GM12878 (cell line): ENCODE measurements at regions not wholly inside any gene's neighbourhood (a gene's known extent, or its start where the extent isn't known, plus 50 kb on each side); places are given as distances from the start of the nearest gene placed in this dataset.

Experiments used
- CEBPB ChIP-seq, 2 experiments: fragments of 150-350 bp in 1 of 2; IDR thresholded peaks; 2 replicates each; pipeline ENCODE4 v1.6.1; 2012 to 2014; ENCODE audit warnings: low read depth in 2 of 2, low read length in 2 of 2, borderline replicate concordance in 1 of 2, inconsistent platforms in 1 of 2
- EZH2 ChIP-seq: IDR thresholded peaks from 2 replicates; pipeline ENCODE4 v1.6.1; 2012; ENCODE audit warnings: low read depth, mild to moderate bottlenecking, control low read depth, inconsistent platforms, low read length, borderline replicate concordance; ENCODE audit not compliant: control insufficient read depth
- FOS ChIP-seq: IDR thresholded peaks from 3 replicates; pipeline ENCODE4 v1.6.1; 2011; ENCODE audit warnings: borderline replicate concordance; ENCODE audit not compliant: insufficient read length; ENCODE audit errors: extremely low read depth
- FOXM1 ChIP-seq: IDR thresholded peaks from 2 replicates; pipeline ENCODE4 v1.6.1; 2012; ENCODE audit warnings: low read depth, mild to moderate bottlenecking, inconsistent platforms, low read length, moderate library complexity
- POU2F2 ChIP-seq: IDR thresholded peaks from 3 replicates; pipeline ENCODE4 v1.6.1; 2011; ENCODE audit warnings: low read depth, mild to moderate bottlenecking, low read length, borderline replicate concordance
- RELA ChIP-seq: fragments of 450-650 bp; IDR thresholded peaks from 2 replicates; pipeline ENCODE4 v1.8.0; 2014; ENCODE audit warnings: borderline replicate concordance; ENCODE audit not compliant: partially characterized antibody
- STAT3 ChIP-seq: IDR thresholded peaks from 2 replicates; pipeline ENCODE4 v1.6.1; 2011; ENCODE audit warnings: low read depth, low read length, improper control_type of control experiment
- TCF7 ChIP-seq: IDR thresholded peaks from 2 replicates; pipeline ENCODE4 v1.6.1; 2014; ENCODE audit warnings: antibody characterized with exemption, borderline replicate concordance
- ZBED1 ChIP-seq: IDR thresholded peaks from 2 replicates; pipeline ENCODE4 v1.6.1; 2016; ENCODE audit warnings: borderline replicate concordance
- ZNF24 ChIP-seq: fragments of 450-650 bp; IDR thresholded peaks from 2 replicates; pipeline ENCODE4 v1.6.1; 2017; ENCODE audit warnings: antibody characterized with exemption, mild to moderate bottlenecking
- ZZZ3 ChIP-seq: IDR thresholded peaks from 2 replicates; pipeline ENCODE4 v1.6.1; 2011; ENCODE audit warnings: low read depth; ENCODE audit not compliant: control insufficient read depth, insufficient read length
- TF ChIP-seq, protein P1 (sequence below): IDR thresholded peaks from 2 replicates; pipeline ENCODE4 v1.6.1; 2011; ENCODE audit warnings: low read depth, mild to moderate bottlenecking, low read length, moderate library complexity, borderline replicate concordance; ENCODE audit errors: extremely low read depth
- TF ChIP-seq, protein P2 (sequence below), 3 experiments: IDR thresholded peaks in 2 of 3; conservative IDR thresholded peaks in 1 of 3; 2 replicates each; pipeline ENCODE4 v1.5.1; 2011; ENCODE audit warnings: low read depth in 3 of 3, low read length in 3 of 3, mild to moderate bottlenecking in 3 of 3, control low read depth in 2 of 3, moderate library complexity in 2 of 3, inconsistent platforms in 1 of 3, mixed read lengths in 1 of 3; ENCODE audit not compliant: control insufficient read depth in 2 of 3, insufficient read depth in 1 of 3; ENCODE audit errors: extremely low read depth in 1 of 3

DNA sequence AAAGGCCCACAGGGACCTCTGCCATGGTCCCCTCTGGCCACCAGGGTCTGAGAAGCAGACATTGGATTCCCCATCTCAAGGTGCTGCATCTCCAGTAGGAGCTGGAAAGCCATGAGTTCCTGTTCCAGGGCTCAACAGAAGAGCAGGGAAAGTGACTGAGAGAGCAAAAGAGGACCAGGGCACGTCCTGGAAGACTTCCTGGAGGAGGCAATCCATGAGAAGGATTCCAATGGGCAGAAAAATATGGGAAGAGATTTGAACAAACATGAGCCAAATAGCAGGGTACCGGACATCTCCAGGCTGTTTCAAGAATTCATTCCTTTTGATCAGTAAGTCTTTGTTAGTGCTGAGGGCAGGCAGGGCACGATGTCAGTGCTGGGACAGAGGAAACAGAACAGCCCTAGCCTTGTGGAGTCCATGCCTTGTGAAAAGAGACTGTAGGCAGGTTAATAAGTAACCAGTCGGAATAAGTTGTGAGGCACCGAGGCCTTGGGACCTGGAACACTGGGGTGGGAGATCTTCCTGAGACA lies 72.8 kb upstream of the TWIST2 start:
- no peak for TF ChIP-seq ZZZ3
- TF ChIP-seq, protein P1, sequence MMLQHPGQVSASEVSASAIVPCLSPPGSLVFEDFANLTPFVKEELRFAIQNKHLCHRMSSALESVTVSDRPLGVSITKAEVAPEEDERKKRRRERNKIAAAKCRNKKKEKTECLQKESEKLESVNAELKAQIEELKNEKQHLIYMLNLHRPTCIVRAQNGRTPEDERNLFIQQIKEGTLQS = no peak
- no peak for TF ChIP-seq TCF7
- no peak for TF ChIP-seq EZH2
- no peak for TF ChIP-seq ZBED1
- TF ChIP-seq, protein P2, sequence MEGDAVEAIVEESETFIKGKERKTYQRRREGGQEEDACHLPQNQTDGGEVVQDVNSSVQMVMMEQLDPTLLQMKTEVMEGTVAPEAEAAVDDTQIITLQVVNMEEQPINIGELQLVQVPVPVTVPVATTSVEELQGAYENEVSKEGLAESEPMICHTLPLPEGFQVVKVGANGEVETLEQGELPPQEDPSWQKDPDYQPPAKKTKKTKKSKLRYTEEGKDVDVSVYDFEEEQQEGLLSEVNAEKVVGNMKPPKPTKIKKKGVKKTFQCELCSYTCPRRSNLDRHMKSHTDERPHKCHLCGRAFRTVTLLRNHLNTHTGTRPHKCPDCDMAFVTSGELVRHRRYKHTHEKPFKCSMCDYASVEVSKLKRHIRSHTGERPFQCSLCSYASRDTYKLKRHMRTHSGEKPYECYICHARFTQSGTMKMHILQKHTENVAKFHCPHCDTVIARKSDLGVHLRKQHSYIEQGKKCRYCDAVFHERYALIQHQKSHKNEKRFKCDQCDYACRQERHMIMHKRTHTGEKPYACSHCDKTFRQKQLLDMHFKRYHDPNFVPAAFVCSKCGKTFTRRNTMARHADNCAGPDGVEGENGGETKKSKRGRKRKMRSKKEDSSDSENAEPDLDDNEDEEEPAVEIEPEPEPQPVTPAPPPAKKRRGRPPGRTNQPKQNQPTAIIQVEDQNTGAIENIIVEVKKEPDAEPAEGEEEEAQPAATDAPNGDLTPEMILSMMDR (IDR thresholded peaks at IDR 0.05 in 2 of 3, conservative IDR thresholded peaks at IDR 0.05 in 1 of 3; ENCODE audit: control insufficient read depth in 2 of 3, extremely low read depth in 1 of 3, insufficient read depth in 1 of 3, low read depth in 3 of 3, low read length in 3 of 3) = no peak
- no peak for TF ChIP-seq ZNF24
- no peak for TF ChIP-seq STAT3
- TF ChIP-seq RELA = no peak
- TF ChIP-seq CEBPB (IDR thresholded peaks at IDR 0.05; ENCODE audit: borderline replicate concordance in 1 of 2, low read depth in 2 of 2, low read length in 2 of 2) = no peak
- TF ChIP-seq POU2F2 = no peak
- no peak for TF ChIP-seq FOXM1
- TF ChIP-seq FOS = no peak
